Liver (tissue), 8 donors: ENCODE measurements at regions not wholly inside any gene's neighbourhood (a gene's known extent, or its start where the extent isn't known, plus 50 kb on each side); places are given as distances from the start of the nearest gene placed in this dataset.

ENCODE experiments used
- DNase-seq: peaks from one replicate; pipeline ENCODE4 v3.0.0-alpha.2; 2017; ENCODE audit warnings: low spot score
- H3K27ac ChIP-seq, 2 donors: one replicate each; pipeline ENCODE4 v1.7.0; 2013; ENCODE audit warnings: inconsistent platforms in 2 of 2, low read length in 2 of 2, control low read depth in 1 of 2, low read depth in 1 of 2, mild to moderate bottlenecking in 1 of 2
- H3K27me3 ChIP-seq, 4 donors: one replicate each; pipeline versions ENCODE4 v1.6.1 to v1.7.0; 2013; ENCODE audit warnings: low read length in 3 of 4, inconsistent platforms in 1 of 4, mild to moderate bottlenecking in 1 of 4, moderate library complexity in 1 of 4; ENCODE audit not compliant: control insufficient read depth in 4 of 4, insufficient read depth in 4 of 4
- H3K36me3 ChIP-seq, 4 donors: one replicate each; pipeline versions ENCODE4 v1.6.1 to v1.7.0; 2013; ENCODE audit warnings: low read length in 3 of 4, mild to moderate bottlenecking in 3 of 4, low read depth in 1 of 4, moderate library complexity in 1 of 4; ENCODE audit not compliant: control insufficient read depth in 4 of 4, insufficient read depth in 3 of 4
- H3K4me1 ChIP-seq, 4 donors: one replicate each; pipeline versions ENCODE4 v1.6.1 to v1.7.0; 2013; ENCODE audit warnings: low read length in 3 of 4, mild to moderate bottlenecking in 3 of 4, moderate library complexity in 1 of 4; ENCODE audit not compliant: control insufficient read depth in 4 of 4, insufficient read depth in 4 of 4
- H3K4me3 ChIP-seq, 3 donors: one replicate each; pipeline versions ENCODE4 v1.6.1 to v1.7.0; 2013; ENCODE audit warnings: low read length in 3 of 3, control low read depth in 1 of 3, low read depth in 1 of 3, mild to moderate bottlenecking in 1 of 3
- H3K9ac ChIP-seq, 2 donors: one replicate each; pipeline ENCODE4 v1.7.0; 2013; ENCODE audit warnings: low read length in 2 of 2, mild to moderate bottlenecking in 2 of 2, moderate library complexity in 2 of 2, control low read depth in 1 of 2, low read depth in 1 of 2
- H3K9me3 ChIP-seq, 4 donors: one replicate each; pipeline versions ENCODE4 v1.6.1 to v1.7.0; 2013; ENCODE audit warnings: low read length in 3 of 4; ENCODE audit not compliant: control insufficient read depth in 4 of 4
- EGR1 ChIP-seq, 2 donors: IDR thresholded peaks; 2 replicates each; pipeline ENCODE4 v1.6.1; 2016 to 2018; ENCODE audit warnings: antibody characterized with exemption in 2 of 2, low read depth in 2 of 2
- FOXA1 ChIP-seq: IDR thresholded peaks from 2 replicates; pipeline ENCODE4 v1.6.1; 2016; ENCODE audit warnings: antibody characterized with exemption
- FOXA2 ChIP-seq: IDR thresholded peaks from 2 replicates; pipeline ENCODE4 v1.6.1; 2016; ENCODE audit warnings: antibody characterized with exemption
- GABPA ChIP-seq, 2 donors: IDR thresholded peaks in 1 of 2; conservative IDR thresholded peaks in 1 of 2; 2 replicates each; pipeline ENCODE4 v1.6.1; 2016; ENCODE audit warnings: antibody characterized with exemption in 2 of 2, mild to moderate bottlenecking in 1 of 2, moderate library complexity in 1 of 2
- HNF4A ChIP-seq, 2 donors: conservative IDR thresholded peaks; 2 replicates each; pipeline ENCODE4 v1.6.1; 2016; ENCODE audit warnings: antibody characterized with exemption in 2 of 2, mild to moderate bottlenecking in 2 of 2
- HNF4G ChIP-seq: IDR thresholded peaks from 2 replicates; pipeline ENCODE4 v1.6.1; 2016; ENCODE audit warnings: antibody characterized with exemption
- JUND ChIP-seq, 2 donors: IDR thresholded peaks; 2 replicates each; pipeline ENCODE4 v1.6.1; 2016; ENCODE audit warnings: antibody characterized with exemption in 2 of 2
- NR2F2 ChIP-seq: IDR thresholded peaks from 2 replicates; pipeline ENCODE4 v1.6.1; 2016; ENCODE audit warnings: antibody characterized with exemption
- RAD21 ChIP-seq, 2 donors: IDR thresholded peaks; 2 replicates each; pipeline ENCODE4 v1.6.1; 2016; ENCODE audit warnings: antibody characterized with exemption in 2 of 2, mild to moderate bottlenecking in 2 of 2
- SP1 ChIP-seq: IDR thresholded peaks from 2 replicates; pipeline ENCODE4 v1.6.1; 2018; ENCODE audit warnings: antibody characterized with exemption, mild to moderate bottlenecking
- TAF1 ChIP-seq: conservative IDR thresholded peaks from 2 replicates; pipeline ENCODE4 v1.6.1; 2016; ENCODE audit warnings: antibody characterized with exemption, mild to moderate bottlenecking
- YY1 ChIP-seq: IDR thresholded peaks from 2 replicates; pipeline ENCODE4 v1.6.1; 2016; ENCODE audit warnings: antibody characterized with exemption, mild to moderate bottlenecking
- WGBS: extraction: QIAGEN DNeasy Blood & Tissue Kit; methylation state at CpG from one replicate; pipeline ENCODE4 v1.1.7; 2013; 5-methylcytosine and 5-hydroxymethylcytosine counted together
- TF ChIP-seq, protein P1 (sequence below): IDR thresholded peaks from 2 replicates; pipeline ENCODE4 v1.6.1; 2016; ENCODE audit warnings: antibody characterized with exemption
- TF ChIP-seq, protein P2 (sequence below): fragments of 150-350 bp; IDR thresholded peaks from 2 replicates; pipeline ENCODE4 v1.5.1; 2017; ENCODE audit warnings: improper control_type of control experiment, low read depth, low read length; ENCODE audit not compliant: missing input control
- TF ChIP-seq, protein P3 (sequence below): IDR thresholded peaks from 2 replicates; pipeline ENCODE4 v1.6.1; 2016; ENCODE audit warnings: antibody characterized with exemption
- TF ChIP-seq, protein P4 (sequence below): IDR thresholded peaks from 2 replicates; pipeline ENCODE4 v1.6.1; 2016; ENCODE audit warnings: antibody characterized with exemption
- TF ChIP-seq, protein P5 (sequence below): IDR thresholded peaks from 2 replicates; pipeline ENCODE4 v1.6.1; 2016; ENCODE audit warnings: antibody characterized with exemption, mild to moderate bottlenecking
- donor health status: healthy.
- donor health status: healthy.
- donor health status: healthy.
- donor health status: healthy.
- donor health status: healthy.

DNA sequence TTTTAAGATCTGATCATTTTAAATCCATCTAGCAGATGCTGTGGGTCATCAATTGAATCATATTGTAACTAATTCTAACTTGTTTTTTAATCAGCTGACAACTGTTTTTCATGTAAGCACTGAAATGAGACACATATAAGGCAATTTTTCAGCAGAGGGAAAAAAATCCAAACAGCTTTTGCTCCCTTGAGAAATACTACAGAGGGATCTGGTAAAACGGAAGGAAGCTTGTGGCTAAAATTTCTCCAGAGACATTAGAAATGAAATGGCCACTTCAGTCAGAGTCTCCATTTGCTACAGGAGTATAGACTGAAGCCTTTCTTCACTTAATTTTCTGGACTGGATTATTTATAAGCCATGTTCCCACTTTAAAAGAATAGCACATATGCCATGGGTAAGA lies 385.9 kb downstream of the MAN2A1 start:
- 91% methylated on average over 1 of the region's 1 CpG for WGBS
- no peak for TF ChIP-seq HNF4A (conservative IDR thresholded peaks at IDR 0.05)
- TF ChIP-seq, protein P1, sequence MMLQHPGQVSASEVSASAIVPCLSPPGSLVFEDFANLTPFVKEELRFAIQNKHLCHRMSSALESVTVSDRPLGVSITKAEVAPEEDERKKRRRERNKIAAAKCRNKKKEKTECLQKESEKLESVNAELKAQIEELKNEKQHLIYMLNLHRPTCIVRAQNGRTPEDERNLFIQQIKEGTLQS, result no peak
- TF ChIP-seq, protein P2, sequence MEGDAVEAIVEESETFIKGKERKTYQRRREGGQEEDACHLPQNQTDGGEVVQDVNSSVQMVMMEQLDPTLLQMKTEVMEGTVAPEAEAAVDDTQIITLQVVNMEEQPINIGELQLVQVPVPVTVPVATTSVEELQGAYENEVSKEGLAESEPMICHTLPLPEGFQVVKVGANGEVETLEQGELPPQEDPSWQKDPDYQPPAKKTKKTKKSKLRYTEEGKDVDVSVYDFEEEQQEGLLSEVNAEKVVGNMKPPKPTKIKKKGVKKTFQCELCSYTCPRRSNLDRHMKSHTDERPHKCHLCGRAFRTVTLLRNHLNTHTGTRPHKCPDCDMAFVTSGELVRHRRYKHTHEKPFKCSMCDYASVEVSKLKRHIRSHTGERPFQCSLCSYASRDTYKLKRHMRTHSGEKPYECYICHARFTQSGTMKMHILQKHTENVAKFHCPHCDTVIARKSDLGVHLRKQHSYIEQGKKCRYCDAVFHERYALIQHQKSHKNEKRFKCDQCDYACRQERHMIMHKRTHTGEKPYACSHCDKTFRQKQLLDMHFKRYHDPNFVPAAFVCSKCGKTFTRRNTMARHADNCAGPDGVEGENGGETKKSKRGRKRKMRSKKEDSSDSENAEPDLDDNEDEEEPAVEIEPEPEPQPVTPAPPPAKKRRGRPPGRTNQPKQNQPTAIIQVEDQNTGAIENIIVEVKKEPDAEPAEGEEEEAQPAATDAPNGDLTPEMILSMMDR, result no peak
- TF ChIP-seq GABPA (IDR thresholded peaks at IDR 0.05 in 1 of 2, conservative IDR thresholded peaks at IDR 0.05 in 1 of 2), result no peak
- TF ChIP-seq, protein P3, sequence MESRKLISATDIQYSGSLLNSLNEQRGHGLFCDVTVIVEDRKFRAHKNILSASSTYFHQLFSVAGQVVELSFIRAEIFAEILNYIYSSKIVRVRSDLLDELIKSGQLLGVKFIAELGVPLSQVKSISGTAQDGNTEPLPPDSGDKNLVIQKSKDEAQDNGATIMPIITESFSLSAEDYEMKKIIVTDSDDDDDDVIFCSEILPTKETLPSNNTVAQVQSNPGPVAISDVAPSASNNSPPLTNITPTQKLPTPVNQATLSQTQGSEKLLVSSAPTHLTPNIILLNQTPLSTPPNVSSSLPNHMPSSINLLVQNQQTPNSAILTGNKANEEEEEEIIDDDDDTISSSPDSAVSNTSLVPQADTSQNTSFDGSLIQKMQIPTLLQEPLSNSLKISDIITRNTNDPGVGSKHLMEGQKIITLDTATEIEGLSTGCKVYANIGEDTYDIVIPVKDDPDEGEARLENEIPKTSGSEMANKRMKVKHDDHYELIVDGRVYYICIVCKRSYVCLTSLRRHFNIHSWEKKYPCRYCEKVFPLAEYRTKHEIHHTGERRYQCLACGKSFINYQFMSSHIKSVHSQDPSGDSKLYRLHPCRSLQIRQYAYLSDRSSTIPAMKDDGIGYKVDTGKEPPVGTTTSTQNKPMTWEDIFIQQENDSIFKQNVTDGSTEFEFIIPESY, result no peak
- no peak for TF ChIP-seq YY1
- TF ChIP-seq RAD21 (IDR thresholded peaks at IDR 0.05), result no peak
- TF ChIP-seq TAF1, result no peak
- Histone ChIP-seq H3K4me1 (no peaks in the 10 kb centered on the region), H3K9me3 (peaks cover 2 to 8% (median 6%) of the 10 kb centered on the region in 4 donors), H3K9ac (no peak overlapping the region), H3K27me3 (no peaks in the 10 kb centered on the region), H3K4me3 (no peak overlapping the region), H3K27ac (no peak overlapping the region), H3K36me3 (no peaks in the 10 kb centered on the region)
- DNase-seq, result no peak

DNA sequence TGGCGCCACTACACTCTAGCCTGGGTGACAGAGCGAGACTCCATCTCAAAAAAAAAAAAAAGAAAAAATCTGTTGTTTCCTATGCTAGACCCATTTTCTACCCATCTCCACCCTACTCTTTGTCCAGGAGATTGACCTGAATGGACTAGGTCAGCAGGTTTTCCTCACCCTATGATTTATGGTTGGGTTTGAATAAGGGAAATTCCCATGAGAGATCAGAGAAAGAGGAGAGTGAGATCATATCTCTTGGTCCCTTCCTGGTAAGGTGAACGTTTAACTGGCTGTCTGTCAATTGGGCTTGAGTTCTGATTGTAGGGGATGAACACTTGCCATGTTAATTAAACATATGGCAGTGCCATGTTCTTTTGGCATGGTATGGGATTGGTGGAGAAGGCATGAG lies 387.4 kb downstream of the MAN2A1 start:
- no peak overlapping the region for H3K4me3 ChIP-seq
- TF ChIP-seq FOXA2 (no peak), EGR1 (IDR thresholded peaks at IDR 0.05; ENCODE audit: low read depth in 2 of 2) (no peak), RAD21 (IDR thresholded peaks at IDR 0.05) (no peak), GABPA (IDR thresholded peaks at IDR 0.05 in 1 of 2, conservative IDR thresholded peaks at IDR 0.05 in 1 of 2) (no peak), FOXA1 (no peak), JUND (IDR thresholded peaks at IDR 0.05) (no peak), NR2F2 (no peak), SP1 (no peak), HNF4G (no peak), TAF1 (no peak)
- TF ChIP-seq, protein P4, sequence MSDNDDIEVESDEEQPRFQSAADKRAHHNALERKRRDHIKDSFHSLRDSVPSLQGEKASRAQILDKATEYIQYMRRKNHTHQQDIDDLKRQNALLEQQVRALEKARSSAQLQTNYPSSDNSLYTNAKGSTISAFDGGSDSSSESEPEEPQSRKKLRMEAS, result no peak
- TF ChIP-seq, protein P5, sequence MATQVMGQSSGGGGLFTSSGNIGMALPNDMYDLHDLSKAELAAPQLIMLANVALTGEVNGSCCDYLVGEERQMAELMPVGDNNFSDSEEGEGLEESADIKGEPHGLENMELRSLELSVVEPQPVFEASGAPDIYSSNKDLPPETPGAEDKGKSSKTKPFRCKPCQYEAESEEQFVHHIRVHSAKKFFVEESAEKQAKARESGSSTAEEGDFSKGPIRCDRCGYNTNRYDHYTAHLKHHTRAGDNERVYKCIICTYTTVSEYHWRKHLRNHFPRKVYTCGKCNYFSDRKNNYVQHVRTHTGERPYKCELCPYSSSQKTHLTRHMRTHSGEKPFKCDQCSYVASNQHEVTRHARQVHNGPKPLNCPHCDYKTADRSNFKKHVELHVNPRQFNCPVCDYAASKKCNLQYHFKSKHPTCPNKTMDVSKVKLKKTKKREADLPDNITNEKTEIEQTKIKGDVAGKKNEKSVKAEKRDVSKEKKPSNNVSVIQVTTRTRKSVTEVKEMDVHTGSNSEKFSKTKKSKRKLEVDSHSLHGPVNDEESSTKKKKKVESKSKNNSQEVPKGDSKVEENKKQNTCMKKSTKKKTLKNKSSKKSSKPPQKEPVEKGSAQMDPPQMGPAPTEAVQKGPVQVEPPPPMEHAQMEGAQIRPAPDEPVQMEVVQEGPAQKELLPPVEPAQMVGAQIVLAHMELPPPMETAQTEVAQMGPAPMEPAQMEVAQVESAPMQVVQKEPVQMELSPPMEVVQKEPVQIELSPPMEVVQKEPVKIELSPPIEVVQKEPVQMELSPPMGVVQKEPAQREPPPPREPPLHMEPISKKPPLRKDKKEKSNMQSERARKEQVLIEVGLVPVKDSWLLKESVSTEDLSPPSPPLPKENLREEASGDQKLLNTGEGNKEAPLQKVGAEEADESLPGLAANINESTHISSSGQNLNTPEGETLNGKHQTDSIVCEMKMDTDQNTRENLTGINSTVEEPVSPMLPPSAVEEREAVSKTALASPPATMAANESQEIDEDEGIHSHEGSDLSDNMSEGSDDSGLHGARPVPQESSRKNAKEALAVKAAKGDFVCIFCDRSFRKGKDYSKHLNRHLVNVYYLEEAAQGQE, result no peak
- TF ChIP-seq, protein P1, result no peak
- H3K36me3 ChIP-seq, result no peaks in the 10 kb centered on the region
- no peak overlapping the region for H3K9ac ChIP-seq
- H3K9me3 ChIP-seq, result peaks cover 2 to 8% (median 6%) of the 10 kb centered on the region in 4 donors
- 83% methylated on average over 3 of the region's 3 CpGs for WGBS
- DNase-seq, result no peak
- H3K4me1 ChIP-seq, result peaks cover 0 to 1% (median 0%) of the 10 kb centered on the region in 4 donors
- H3K27me3 ChIP-seq, result no peaks in the 10 kb centered on the region
- H3K27ac ChIP-seq, result no peak overlapping the region
